Skeletal muscle tissue (tissue), 3 donors: ENCODE measurements at regions not wholly inside any gene's neighbourhood (a gene's known extent, or its start where the extent isn't known, plus 50 kb on each side); places are given as distances from the start of the nearest gene placed in this dataset.
"Not testable (repeated sequence)": the region's sequence is repeated elsewhere in the genome, so short reads cannot be mapped to it uniquely, and the experiment has no call there.

Experiments used
- H3K27ac ChIP-seq: one replicate; pipeline ENCODE4 v1.7.0; 2013; ENCODE audit warnings: mild to moderate bottlenecking, low read depth, low read length, inconsistent platforms
- H3K27me3 ChIP-seq, 3 donors: one replicate each; pipeline ENCODE4 v1.7.0; 2013; ENCODE audit warnings: low read length in 3 of 3; ENCODE audit not compliant: control insufficient read depth in 3 of 3, insufficient read depth in 3 of 3
- H3K36me3 ChIP-seq, 3 donors: one replicate each; pipeline ENCODE4 v1.7.0; 2013; ENCODE audit warnings: low read length in 3 of 3; ENCODE audit not compliant: control insufficient read depth in 3 of 3, insufficient read depth in 3 of 3
- H3K4me1 ChIP-seq, 3 donors: one replicate each; pipeline ENCODE4 v1.7.0; 2013; ENCODE audit warnings: low read length in 3 of 3, mild to moderate bottlenecking in 3 of 3; ENCODE audit not compliant: control insufficient read depth in 3 of 3, insufficient read depth in 3 of 3
- H3K4me3 ChIP-seq, 3 donors: one replicate each; pipeline ENCODE4 v1.7.0; 2013; ENCODE audit warnings: low read length in 3 of 3
- H3K9ac ChIP-seq, 3 donors: one replicate each; pipeline ENCODE4 v1.7.0; 2013; ENCODE audit warnings: low read length in 3 of 3, mild to moderate bottlenecking in 3 of 3, moderate library complexity in 2 of 3, low read depth in 1 of 3
- H3K9me3 ChIP-seq, 3 donors: one replicate each; pipeline ENCODE4 v1.7.0; 2013; ENCODE audit warnings: low read length in 3 of 3; ENCODE audit not compliant: control insufficient read depth in 3 of 3
- donor health status: Osteomylitis.

DNA sequence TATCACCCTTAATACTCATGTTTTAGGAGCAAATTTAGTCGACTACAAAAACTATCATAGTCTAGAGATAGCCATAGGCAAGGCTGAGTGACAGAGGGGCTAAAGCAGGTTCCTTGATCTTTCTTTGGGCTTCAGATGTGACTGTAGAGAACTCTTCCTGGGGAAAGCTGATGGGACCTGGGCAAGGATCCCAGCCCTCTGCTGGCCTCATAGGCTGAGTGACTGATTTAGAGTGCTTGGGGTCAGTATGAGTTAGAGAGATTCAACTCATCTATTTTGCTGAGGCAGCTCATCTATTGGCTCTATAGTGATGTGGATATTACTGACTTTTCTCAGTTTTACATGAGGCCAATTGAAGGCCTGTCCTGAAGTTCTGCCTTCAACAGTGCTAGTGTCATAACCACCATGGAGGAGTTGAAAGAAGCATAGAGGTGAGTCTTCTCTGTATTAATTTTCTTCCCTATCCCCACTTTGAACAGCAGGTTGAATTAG, 81.6 kb downstream of the SAMD9 start:
- Histone ChIP-seq H3K9me3 (no peaks in the 10 kb centered on the region), H3K36me3 (no peaks in the 10 kb centered on the region), H3K9ac (no peak overlapping the region), H3K4me3 (no peak overlapping the region), H3K27me3 (peaks cover 0 to 2% (median 0%) of the 10 kb centered on the region in 3 donors), H3K4me1 (no peaks in the 10 kb centered on the region), H3K27ac (no peak overlapping the region)

GRCh38 chr7:93031795-93032194, 86.0 kb downstream of the SAMD9 start:
- H3K4me3 ChIP-seq, result no peak overlapping the region
- peaks cover 0 to 3% (median 0%) of the 10 kb centered on the region in 3 donors for H3K27me3 ChIP-seq
- no peaks in the 10 kb centered on the region for H3K4me1 ChIP-seq
- no peak overlapping the region for H3K9ac ChIP-seq
- no peaks in the 10 kb centered on the region for H3K36me3 ChIP-seq
- H3K27ac ChIP-seq, result no peak overlapping the region
- no peaks in the 10 kb centered on the region for H3K9me3 ChIP-seq

- H3K27ac ChIP-seq, result no peak overlapping the region
- H3K9me3 ChIP-seq, result no peaks in the 10 kb centered on the region
- H3K36me3 ChIP-seq, result no peaks in the 10 kb centered on the region
- H3K4me1 ChIP-seq, result no peaks in the 10 kb centered on the region
- H3K27me3 ChIP-seq, result peaks cover 0 to 3% (median 0%) of the 10 kb centered on the region in 3 donors
- H3K9ac ChIP-seq, result no peak overlapping the region
- no peak overlapping the region for H3K4me3 ChIP-seq
Measured at GRCh38 chr7:93030605-93031225, 87.1 kb downstream of the SAMD9 start.

DNA sequence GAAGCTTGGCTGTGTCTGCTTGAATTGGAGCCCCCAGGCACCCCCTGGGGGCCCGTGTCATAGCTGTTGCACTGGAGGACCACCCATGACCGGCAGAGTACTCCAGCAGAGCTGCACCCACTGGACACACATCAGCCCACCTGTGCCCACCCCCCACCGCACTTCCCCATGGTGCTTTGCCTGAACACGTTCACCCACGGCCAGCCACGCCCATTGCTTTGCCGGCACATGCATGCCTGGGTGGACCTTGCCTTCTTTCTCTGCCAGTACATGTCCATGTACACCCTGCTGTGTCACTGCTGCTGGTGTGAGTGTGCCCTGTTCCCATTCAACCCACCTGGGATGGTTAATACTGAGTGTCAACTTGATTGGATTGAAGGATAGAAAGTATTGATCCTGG, 88.7 kb downstream of the SAMD9 start:
- H3K27ac ChIP-seq, result no peak overlapping the region
- H3K9ac ChIP-seq, result no peak overlapping the region
- no peaks in the 10 kb centered on the region for H3K36me3 ChIP-seq
- no peaks in the 10 kb centered on the region for H3K4me1 ChIP-seq
- no peaks in the 10 kb centered on the region for H3K9me3 ChIP-seq
- no peak overlapping the region for H3K4me3 ChIP-seq
- H3K27me3 ChIP-seq, result peaks cover 0 to 3% (median 0%) of the 10 kb centered on the region in 3 donors

DNA sequence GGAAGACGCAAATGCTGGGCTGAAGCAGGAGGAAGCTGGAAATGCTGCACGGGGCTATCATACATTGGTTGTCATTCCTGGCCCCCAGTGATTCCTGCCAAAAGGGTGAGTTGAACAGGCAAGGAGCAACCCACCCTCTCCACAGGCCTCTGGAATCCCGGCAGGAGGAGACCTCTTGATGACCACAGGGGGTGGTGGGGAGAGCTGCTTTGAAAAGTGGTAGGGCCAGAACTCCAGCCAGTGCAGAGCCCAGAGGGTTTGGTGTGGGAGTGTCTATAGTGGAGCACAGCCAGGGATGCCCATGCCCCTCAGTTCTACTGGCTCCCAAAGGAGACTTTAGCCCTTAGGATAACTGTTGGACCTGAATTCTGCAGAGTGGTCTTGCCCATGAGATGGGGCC, 89.2 kb downstream of the SAMD9 start:
- Histone ChIP-seq H3K4me3 (no peak overlapping the region), H3K27me3 (peaks cover 0 to 3% (median 0%) of the 10 kb centered on the region in 3 donors), H3K4me1 (no peaks in the 10 kb centered on the region), H3K9me3 (no peaks in the 10 kb centered on the region), H3K27ac (no peak overlapping the region), H3K9ac (no peak overlapping the region), H3K36me3 (no peaks in the 10 kb centered on the region)

GRCh38 chr7:93027044-93027443, 90.7 kb downstream of the SAMD9 start:
- Histone ChIP-seq H3K9me3 (no peaks in the 10 kb centered on the region), H3K36me3 (no peaks in the 10 kb centered on the region), H3K4me1 (no peaks in the 10 kb centered on the region), H3K9ac (no peak overlapping the region), H3K27me3 (peaks cover 0 to 3% (median 0%) of the 10 kb centered on the region in 3 donors), H3K4me3 (no peak overlapping the region), H3K27ac (no peak overlapping the region)

DNA sequence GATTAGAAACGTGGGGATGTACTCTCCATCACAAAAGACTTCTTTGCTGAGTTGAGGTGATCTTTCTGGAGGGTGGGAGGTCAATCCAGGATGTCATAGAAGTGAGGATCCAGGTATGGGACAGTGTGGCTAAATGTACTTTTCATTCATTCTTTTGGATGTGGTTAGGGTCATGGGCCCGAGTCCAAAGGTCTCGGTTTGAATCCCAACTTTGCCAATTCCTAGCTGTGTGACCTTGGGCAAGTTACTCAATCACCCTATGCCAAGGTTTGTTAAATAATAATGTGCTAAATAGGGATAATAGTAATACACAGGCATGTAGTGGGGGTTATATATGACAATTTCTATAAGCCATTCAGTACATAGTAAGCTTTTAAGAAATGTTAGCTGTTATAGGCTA, 91.4 kb downstream of the SAMD9 start:
- Histone ChIP-seq H3K9me3 (no peaks in the 10 kb centered on the region), H3K4me3 (no peak overlapping the region), H3K9ac (no peak overlapping the region), H3K36me3 (no peaks in the 10 kb centered on the region), H3K27me3 (peaks cover 0 to 3% (median 0%) of the 10 kb centered on the region in 3 donors), H3K4me1 (no peaks in the 10 kb centered on the region), H3K27ac (no peak overlapping the region)

GRCh38 chr7:93025389-93025788, 92.4 kb downstream of the SAMD9 start:
- Histone ChIP-seq H3K9ac (no peak overlapping the region), H3K27ac (no peak overlapping the region), H3K4me1 (no peaks in the 10 kb centered on the region), H3K27me3 (peaks cover 0 to 3% (median 0%) of the 10 kb centered on the region in 3 donors), H3K9me3 (no peaks in the 10 kb centered on the region), H3K4me3 (no peak overlapping the region), H3K36me3 (no peaks in the 10 kb centered on the region)

DNA sequence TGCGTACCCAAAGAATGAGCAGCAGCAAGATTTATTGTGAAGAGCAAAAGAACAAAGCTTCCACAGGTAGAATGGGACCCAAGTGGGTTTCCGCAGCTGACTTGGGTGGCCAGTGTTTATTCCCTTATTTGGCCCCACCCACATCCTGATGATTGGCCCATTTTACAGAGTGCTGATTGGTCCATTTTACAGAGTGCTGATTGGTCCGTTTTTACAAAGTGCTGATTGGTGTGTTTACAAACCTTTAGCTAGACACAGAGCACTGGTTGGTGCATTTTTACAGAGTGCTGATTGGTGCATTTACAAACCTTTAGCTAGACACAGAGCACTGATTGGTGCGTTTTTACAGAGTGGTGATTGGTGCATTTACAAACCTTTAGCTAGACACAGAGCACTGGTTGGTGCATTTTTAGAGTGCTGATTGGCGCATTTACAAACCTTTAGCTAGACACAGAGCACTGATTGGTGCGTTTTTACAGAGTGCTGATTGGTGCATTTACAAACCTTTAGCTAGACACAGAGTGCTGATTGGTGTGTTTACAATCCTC, 94.8 kb downstream of the SAMD9 start:
- not testable (repeated sequence) for H3K9ac ChIP-seq, H3K4me1 ChIP-seq, H3K4me3 ChIP-seq, H3K27ac ChIP-seq, H3K9me3 ChIP-seq, H3K36me3 ChIP-seq, H3K27me3 ChIP-seq

- H3K4me3 ChIP-seq, result no peak overlapping the region
- no peaks in the 10 kb centered on the region for H3K9me3 ChIP-seq
- H3K4me1 ChIP-seq, result peaks cover 0 to under 1% (median 0%) of the 10 kb centered on the region in 3 donors
- H3K27me3 ChIP-seq, result no peaks in the 10 kb centered on the region
- H3K9ac ChIP-seq, result no peak overlapping the region
- no peaks in the 10 kb centered on the region for H3K36me3 ChIP-seq
- no peak overlapping the region for H3K27ac ChIP-seq
Measured at GRCh38 chr7:93021748-93022147, 96.0 kb downstream of the SAMD9 start.
